ENCODE measurements at regions not wholly inside any gene's neighbourhood (a gene's known extent, or its start where the extent isn't known, plus 50 kb on each side); places are given as distances from the start of the nearest gene placed in this dataset.

DNA sequence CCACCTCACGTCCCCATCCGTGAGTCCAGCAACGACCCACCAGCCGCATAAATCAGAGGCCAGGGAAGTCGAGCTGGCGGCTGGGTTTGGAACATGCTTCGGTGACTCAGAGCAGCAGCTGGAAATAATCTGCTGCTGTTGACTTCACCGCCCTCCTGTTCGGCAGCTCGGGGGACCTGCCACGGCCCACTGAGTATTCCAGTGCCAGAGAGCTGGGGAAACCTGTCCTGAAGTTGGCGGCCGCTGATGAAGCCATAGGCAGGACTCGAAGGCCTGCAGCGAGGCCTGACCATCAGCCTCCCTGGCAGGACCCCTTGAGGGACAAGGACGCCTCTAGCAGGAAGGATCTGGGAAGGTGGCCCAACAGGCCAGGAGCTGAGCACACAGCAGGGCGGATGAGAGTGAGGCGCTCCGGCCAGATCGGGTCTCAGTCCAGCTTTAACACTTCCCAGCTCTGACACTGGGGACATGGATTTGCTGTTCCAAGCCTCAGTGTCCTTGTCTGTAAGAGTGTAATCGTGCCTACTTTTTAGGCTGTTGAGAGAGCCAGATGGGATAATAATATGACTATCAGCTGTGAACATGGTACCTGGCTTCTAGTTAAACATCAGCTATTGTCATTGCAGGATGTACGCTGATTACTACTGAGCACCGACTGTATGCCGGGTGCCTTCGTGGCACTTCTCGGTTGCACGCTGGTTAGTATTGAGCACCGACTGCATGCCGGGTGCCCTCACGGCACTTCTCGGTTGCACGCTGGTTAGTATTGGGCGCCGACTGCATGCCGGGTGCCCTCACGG lies 50.4 kb upstream of the CIBAR2 start:
- H3K27ac ChIP-seq = no peak overlapping the region
- DNase-seq (ENCODE audit: low read depth, low spot score) = no peak

- no peak for DNase-seq (ENCODE audit: low read depth, low spot score)
- H3K27ac ChIP-seq = no peak overlapping the region
Measured at GRCh38 chr16:85163278-85164112, 51.2 kb upstream of the CIBAR2 start.

GRCh38 chr16:85164431-85164830 lies 52.2 kb upstream of the CIBAR2 start:
- no peak for DNase-seq (ENCODE audit: low read depth, low spot score)
- H3K27ac ChIP-seq = no peak overlapping the region

GRCh38 chr16:85164838-85165516 lies 52.7 kb upstream of the CIBAR2 start:
- no peak for DNase-seq (ENCODE audit: low read depth, low spot score)
- no peak overlapping the region for H3K27ac ChIP-seq

- DNase-seq (ENCODE audit: low read depth, low spot score) = no peak
- H3K27ac ChIP-seq = no peak overlapping the region
Measured at GRCh38 chr16:85165781-85166180, 53.5 kb upstream of the CIBAR2 start.

DNA sequence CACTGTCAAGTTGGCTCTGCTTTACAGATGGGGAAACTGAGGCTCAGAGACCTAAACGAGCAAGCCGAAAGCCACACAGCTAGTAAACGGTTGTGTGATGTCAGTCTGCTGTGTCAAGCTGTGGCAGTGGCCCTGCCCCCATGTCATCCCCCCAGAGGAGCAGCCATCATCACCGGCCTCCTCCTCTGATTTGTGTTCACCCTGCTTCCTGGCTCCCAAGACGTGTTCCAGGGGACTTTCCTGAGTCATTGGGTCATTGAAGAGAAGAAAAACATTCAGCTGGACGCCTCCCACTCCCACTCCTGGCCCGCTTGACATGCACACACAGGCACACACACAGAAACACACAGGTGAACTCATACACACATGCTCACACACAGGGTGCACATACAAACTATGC lies 54.0 kb upstream of the CIBAR2 start:
- H3K27ac ChIP-seq = no peak overlapping the region
- no peak for DNase-seq (ENCODE audit: low read depth, low spot score)

DNA sequence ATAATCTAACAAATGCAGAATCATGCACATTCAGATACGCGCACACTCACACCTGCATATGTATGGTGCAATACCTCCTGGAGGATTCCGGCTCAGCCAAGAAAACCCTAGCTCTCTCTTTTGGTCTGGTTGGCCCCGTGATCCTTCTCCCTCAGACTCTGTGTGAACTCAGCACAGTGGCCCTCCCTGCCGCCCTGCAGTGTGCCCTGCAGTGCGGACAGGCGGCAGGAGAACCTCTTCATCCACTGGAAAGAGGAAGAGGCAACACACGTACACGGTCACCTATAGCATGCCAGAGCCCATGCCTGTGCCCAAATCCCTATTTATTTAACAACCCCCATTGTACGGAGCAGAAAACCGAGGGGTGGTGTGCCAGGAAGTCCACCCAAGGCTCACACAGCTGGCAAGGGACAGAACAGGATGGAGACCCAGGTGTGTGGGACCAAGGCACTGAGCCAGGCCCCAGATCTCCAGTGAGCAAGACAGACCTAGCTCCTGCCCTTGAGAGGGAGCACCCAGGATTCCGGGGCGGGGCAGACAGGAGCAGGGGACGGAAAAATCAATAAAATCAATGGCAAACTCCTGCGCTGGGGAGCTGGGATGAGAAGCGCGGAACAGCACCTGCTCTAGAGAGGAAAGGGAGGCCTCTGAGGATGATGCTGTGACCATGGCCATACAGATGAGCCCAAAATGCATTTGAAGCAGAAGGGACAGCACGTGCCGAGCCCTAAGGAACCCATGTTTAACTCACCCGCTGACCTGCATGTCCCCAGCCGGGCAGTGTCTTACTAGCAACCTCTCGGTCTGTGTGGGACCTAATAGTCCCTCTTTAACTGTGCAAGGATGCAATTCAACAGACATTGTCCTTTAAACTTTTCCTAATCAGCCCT lies 54.7 kb upstream of the CIBAR2 start:
- H3K27ac ChIP-seq = no peak overlapping the region
- no peak for DNase-seq (ENCODE audit: low read depth, low spot score)

DNA sequence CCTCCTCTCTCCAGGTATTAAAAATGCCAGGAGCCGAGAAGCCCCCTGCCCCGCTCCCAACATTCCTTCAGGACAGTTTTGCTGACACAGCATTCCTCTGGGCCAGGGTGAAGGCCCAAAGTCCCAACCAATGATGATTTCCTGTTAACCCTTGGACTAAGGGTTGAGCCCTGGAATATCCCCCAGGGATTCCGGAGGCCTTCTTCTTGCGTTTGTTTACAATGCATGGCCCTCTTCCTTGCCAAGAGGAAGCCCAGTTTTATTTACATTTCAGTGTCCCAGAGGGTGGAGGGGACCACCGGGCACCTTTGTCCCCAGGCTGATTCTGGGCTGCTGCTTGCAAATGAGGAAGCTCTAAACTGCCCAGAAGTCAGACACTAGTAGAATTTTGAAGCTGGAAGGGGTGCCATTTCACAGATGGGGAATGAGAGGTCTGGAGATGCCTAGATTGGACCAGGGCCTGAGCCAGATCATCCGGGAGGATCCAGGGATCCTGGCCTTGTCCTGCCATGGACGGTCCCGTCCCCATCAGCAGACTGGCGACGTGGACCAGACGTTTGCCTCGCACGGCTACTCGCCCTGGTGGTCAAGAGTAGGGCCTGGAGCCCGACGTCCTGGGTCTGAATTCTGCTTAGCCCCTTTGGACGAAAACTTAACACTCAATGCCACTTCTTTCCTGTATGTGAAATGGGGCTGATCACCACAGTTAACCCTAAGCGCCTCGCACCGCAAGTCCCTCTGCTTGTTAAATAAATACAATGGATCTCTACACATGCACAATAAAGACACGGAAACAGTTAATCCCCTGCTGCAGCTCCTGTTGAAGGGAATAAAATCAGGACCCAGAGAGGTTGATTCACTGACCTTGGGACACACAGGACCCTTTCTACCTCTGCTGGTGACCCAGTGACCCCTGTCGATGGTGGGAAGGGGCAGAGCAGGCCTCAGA lies 55.6 kb upstream of the CIBAR2 start:
- no peak for DNase-seq (ENCODE audit: low read depth, low spot score)
- no peak overlapping the region for H3K27ac ChIP-seq

DNA sequence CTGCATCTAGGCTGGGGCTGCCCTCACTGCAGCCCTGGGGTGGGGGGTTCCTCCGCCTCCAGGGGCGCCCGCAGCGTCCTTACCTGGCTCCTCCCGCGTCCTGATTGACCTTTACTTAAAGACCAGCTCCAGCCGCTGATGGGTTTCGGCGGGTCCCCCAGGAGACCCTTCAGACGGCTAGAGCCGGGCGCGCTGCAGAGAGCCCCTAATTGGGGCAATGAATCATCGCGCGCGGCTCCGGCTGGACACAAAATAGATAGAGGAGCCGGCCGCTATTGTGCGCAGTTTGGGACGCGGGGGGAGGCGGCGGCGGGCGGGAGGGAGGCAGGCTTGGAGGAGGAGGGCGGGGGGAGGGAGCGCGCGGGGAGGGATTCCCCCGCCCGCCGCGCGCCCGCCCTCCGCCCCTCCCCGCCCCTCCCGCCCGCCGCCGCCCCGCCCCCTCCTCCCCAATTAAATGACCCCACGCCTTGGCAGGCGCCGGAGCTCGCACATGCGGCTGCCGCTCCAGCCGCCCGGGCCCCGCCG lies 56.5 kb upstream of the CIBAR2 start:
- no peak overlapping the region for H3K27ac ChIP-seq
- no peak for DNase-seq (ENCODE audit: low read depth, low spot score)

DNA sequence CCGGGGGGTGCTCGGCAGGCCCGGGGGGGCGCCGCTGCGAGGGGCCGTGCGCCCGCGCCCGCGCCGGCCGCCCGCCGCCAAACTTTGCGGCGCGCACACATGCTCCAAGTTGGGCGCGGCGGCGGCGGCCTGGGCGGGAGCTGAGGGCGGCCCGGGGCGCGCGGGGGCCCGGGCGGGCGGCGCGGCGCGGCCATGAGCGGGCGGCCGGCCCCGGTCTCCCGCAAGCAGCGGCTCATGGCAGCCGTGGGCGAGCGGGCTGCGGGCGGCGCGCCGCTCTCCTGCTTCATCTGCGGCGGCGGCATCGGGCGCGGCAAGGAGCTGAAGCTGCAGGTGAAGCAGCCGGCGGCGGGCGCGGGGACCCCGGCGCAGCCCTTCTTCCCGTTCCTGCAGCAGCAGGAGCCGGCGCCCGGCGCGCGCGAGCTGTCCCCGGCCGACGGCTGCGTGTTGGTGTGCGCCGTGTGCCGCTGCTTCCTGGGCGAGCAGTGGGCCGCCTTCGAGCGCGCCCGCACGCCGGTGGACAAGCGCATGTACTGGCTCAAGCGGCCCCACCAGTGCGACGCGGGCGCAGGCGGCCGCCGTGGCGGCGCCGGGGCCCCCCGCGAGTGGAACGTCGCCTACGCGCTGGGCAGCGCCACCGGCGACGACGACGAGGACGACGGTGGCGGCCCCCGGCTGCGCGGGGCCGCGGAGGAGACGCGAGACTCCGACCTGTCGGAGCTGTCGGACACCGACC lies 57.2 kb upstream of the CIBAR2 start:
- H3K27ac ChIP-seq = no peak overlapping the region
- DNase-seq (ENCODE audit: low read depth, low spot score) = no peak

- no peak overlapping the region for H3K27ac ChIP-seq
Measured at GRCh38 chr16:85170066-85170491, 57.8 kb upstream of the CIBAR2 start.

DNA sequence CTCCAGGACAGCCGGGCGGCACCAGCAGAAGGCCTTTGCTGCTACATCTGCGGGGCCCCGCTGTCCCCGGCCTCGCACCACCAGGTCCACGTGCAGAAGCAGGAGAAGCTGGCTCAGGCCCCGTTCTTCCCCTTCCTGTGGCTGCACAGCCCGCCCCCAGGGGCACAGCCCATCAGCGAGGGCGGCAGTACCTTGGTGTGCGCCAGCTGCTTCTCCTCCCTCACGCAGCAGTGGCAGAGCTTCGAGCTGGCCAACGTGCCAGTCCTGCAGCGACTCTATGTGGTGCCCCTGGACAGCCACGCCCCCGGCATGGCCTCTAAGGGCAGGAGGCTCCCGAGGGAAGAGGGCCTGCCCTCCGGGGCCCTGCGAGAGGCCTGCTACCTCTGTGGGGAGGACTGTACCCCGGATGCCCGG lies 58.3 kb upstream of the CIBAR2 start:
- DNase-seq (ENCODE audit: low read depth, low spot score) = no peak

More at GRCh38 chr16:85170066-85170491, 57.8 kb upstream of the CIBAR2 start:
- DNase-seq (ENCODE audit: low read depth, low spot score) = no peak

DNA sequence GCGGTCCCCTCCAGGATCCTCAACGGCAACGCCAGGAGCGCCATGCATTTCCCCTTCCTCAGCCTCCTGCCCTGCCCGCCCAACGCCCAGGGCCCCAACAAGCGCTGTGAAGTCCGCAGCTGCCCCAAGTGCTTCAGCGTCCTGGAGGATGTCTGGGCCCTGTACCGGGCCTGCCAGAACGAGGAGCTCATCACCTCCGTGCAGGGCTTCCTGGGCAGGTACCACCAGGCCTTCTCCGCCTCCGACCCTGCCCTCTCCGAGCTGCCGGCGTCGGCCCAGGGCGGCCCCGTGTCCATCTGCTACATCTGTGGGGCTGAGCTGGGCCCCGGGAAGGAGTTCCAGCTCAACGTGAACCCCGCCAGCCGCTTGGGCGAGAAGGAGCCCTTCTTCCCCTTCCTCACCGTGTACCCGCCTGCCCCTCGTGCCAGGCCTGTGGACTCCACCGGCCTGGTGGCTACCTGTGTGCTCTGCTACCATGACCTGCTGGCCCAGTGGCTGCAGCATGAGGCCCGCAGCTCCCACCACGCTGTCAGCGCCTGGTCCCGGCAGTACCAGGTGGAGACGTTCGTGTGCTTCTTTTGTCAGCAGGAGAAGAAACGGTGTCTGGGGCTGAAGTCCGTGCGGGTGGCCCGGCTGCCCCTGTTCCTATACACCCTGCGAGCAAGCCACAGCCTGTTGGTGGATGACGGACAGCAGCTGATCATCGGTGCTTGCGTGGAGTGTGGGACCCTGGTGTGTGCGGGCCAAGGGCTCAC lies 58.9 kb upstream of the CIBAR2 start:
- no peak for DNase-seq (ENCODE audit: low read depth, low spot score)
- no peak overlapping the region for H3K27ac ChIP-seq

More for the DNA sequence above, 58.3 kb upstream of the CIBAR2 start:
- no peak overlapping the region for H3K27ac ChIP-seq

DNA sequence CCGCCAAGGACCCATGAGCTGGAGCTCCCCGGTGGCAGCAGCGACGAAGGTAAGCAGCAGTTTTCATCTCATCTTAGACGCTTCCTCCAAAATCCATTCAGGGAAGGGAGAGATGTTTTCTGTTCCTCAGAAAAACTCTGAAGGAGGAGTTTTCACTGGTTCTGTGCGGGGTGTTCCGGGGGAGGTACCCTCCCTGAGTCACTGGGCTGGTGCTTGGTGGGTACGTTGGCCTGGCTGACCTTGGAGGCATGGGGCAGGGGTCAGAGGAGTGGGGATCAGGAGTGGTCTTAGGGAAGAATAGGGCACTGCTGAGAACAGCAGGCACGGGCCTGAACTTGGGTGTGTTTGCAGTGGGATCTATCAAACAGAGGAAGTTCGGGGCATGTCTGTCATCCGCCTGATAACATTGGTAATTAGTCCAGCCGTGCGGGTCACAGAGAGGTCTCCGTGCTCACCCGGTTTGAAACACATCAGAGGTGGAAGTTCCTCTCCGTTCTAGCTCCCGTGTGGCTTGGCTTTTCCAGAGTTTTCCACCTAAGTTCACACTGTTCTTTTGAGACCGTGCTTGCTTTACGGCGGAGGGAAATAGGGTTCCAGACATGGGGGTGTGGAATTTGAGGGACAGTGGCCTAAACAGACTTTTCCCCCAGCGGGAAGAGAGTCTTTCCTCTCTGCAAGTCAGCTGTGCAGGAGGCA lies 59.6 kb upstream of the CIBAR2 start:
- no peak overlapping the region for H3K27ac ChIP-seq
- DNase-seq (ENCODE audit: low read depth, low spot score) = no peak

- no peak for DNase-seq (ENCODE audit: low read depth, low spot score)
- H3K27ac ChIP-seq = peak overlapping the region; percentile 91
Measured at GRCh38 chr16:85172455-85173145, 60.3 kb upstream of the CIBAR2 start.
